ENCODE measurements at regions not wholly inside any gene's neighbourhood (a gene's known extent, or its start where the extent isn't known, plus 50 kb on each side); places are given as distances from the start of the nearest gene placed in this dataset.

GRCh38 chr2:235126768-235127167, 175.0 kb downstream of the SH3BP4 start:
- intact Hi-C loops (cut with DNase I): no loop called here
- Histone ChIP-seq H3K27me3 (no peaks in the 10 kb centered on the region), H3K9me3 (no peaks in the 10 kb centered on the region), H3K4me3 (no peak overlapping the region), H3K4me1 (no peaks in the 10 kb centered on the region), H3K27ac (no peak overlapping the region), H3K36me3 (no peaks in the 10 kb centered on the region)
- DNase-seq (no peak), ATAC-seq (no peak)
- TF ChIP-seq POLR2A (IDR thresholded peaks at IDR 0.05) (no peak), CTCF (IDR thresholded peaks at IDR 0.05) (no peak)
- whole genome bisulfite sequencing (ENCODE audit: insufficient coverage, low coverage, low lambda C conversion rate, missing lambda C conversion rate): 66% methylated on average over 3 of the region's 3 CpGs

DNA sequence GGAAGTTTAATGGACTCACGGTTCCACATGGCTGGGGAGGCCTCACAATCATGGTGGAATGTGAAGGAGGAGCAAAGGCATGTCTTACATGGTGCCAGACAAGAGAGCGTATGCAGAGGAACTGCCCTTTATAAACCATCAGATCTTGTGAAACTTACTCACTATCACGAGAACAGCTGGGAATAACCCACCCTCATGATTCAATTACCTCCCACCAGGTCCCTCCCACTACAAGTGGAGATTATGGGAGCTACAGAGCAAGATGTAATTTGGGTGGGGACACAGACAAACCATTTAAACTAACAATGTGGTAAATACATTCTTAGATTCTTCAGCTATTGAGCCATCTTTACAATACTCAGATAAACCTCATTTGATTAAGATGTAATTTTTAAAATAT, 176.1 kb downstream of the SH3BP4 start:
- intact Hi-C loops (cut with DNase I): no loop called here
- no peak overlapping the region for H3K27ac ChIP-seq
- no peak overlapping the region for H3K4me3 ChIP-seq
- no peak for DNase-seq
- no peaks in the 10 kb centered on the region for H3K9me3 ChIP-seq
- H3K4me1 ChIP-seq: no peaks in the 10 kb centered on the region
- H3K36me3 ChIP-seq: no peaks in the 10 kb centered on the region
- 76% methylated on average over 3 of the region's 3 CpGs for WGBS (ENCODE audit: insufficient coverage, low coverage, low lambda C conversion rate, missing lambda C conversion rate)
- ATAC-seq: no peak
- no peaks in the 10 kb centered on the region for H3K27me3 ChIP-seq
- no peak for TF ChIP-seq CTCF (IDR thresholded peaks at IDR 0.05)
- no peak for TF ChIP-seq POLR2A (IDR thresholded peaks at IDR 0.05)

GRCh38 chr2:235129850-235130249, 178.0 kb downstream of the SH3BP4 start:
- ATAC-seq: no peak
- no peak overlapping the region for H3K27ac ChIP-seq
- WGBS (ENCODE audit: insufficient coverage, low coverage, low lambda C conversion rate, missing lambda C conversion rate): 73% methylated on average over 5 of the region's 5 CpGs
- H3K4me1 ChIP-seq: no peaks in the 10 kb centered on the region
- H3K4me3 ChIP-seq: no peak overlapping the region
- intact Hi-C loops (cut with DNase I): loop anchor here in 1 of 2 donors (10.0 kb wide), 1 partner anchor 465 kb away; no protein-coding TSS in a partner anchor
- H3K36me3 ChIP-seq: no peaks in the 10 kb centered on the region
- DNase-seq: no peak
- TF ChIP-seq CTCF (IDR thresholded peaks at IDR 0.05) (no peak), POLR2A (IDR thresholded peaks at IDR 0.05) (no peak)
- H3K9me3 ChIP-seq: no peaks in the 10 kb centered on the region
- no peaks in the 10 kb centered on the region for H3K27me3 ChIP-seq

GRCh38 chr2:235131334-235132305, 179.8 kb downstream of the SH3BP4 start:
- WGBS (ENCODE audit: insufficient coverage, low coverage, low lambda C conversion rate, missing lambda C conversion rate): 79% methylated on average over 16 of the region's 21 CpGs
- intact Hi-C loops (cut with DNase I): loop anchor here in 1 of 2 donors (10.0 kb wide), 1 partner anchor 463 kb away; no protein-coding TSS in a partner anchor

More at GRCh38 chr2:235131334-235132305, 179.8 kb downstream of the SH3BP4 start:
- H3K4me1 ChIP-seq: no peaks in the 10 kb centered on the region
- no peaks in the 10 kb centered on the region for H3K9me3 ChIP-seq
- H3K4me3 ChIP-seq: no peak overlapping the region
- no peaks in the 10 kb centered on the region for H3K36me3 ChIP-seq
- no peak overlapping the region for H3K27ac ChIP-seq
- TF ChIP-seq POLR2A (IDR thresholded peaks at IDR 0.05) (no peak), CTCF (IDR thresholded peaks at IDR 0.05) (no peak)
- no peaks in the 10 kb centered on the region for H3K27me3 ChIP-seq
- ATAC-seq (no peak), DNase-seq (no peak)
